Adrenal gland (tissue), 9 donors: ENCODE measurements at regions not wholly inside any gene's neighbourhood (a gene's known extent, or its start where the extent isn't known, plus 50 kb on each side); places are given as distances from the start of the nearest gene placed in this dataset.
"Not testable (repeated sequence)": the region's sequence is repeated elsewhere in the genome, so short reads cannot be mapped to it uniquely, and the experiment has no call there.

Source experiments
- DNase-seq, 7 donors: peaks; one replicate each; pipeline ENCODE4 v3.0.0-alpha.2; 2019 to 2020
- H3K27ac ChIP-seq, 5 donors: fragments of 200-600 bp; sonication (generic) in 4 of 5; 1 replicate in 3 of 5; 2 replicates in 2 of 5; pipeline versions ENCODE4 v1.5.1 to v1.8.0; 2016 to 2020; ENCODE audit warnings: mild to moderate bottlenecking in 1 of 5
- H3K27me3 ChIP-seq: fragments of 200-600 bp; 2 replicates; pipeline ENCODE4 v1.8.0; 2021
- H3K36me3 ChIP-seq, 2 donors: fragments of 200-600 bp; replicated peaks in 1 of 2; 1 replicate in 1 of 2; 2 replicates in 1 of 2; pipeline versions ENCODE4 v1.5.1 to v1.8.0; 2018 to 2022
- H3K4me1 ChIP-seq, 2 donors: fragments of 200-600 bp; replicated peaks in 1 of 2; 1 replicate in 1 of 2; 2 replicates in 1 of 2; pipeline versions ENCODE4 v1.5.1 to v1.8.0; 2018 to 2021
- H3K4me3 ChIP-seq, 4 donors: fragments of 200-600 bp; sonication (generic) in 3 of 4; one replicate each; pipeline ENCODE4 v1.5.1; 2016 to 2018
- H3K9me3 ChIP-seq, 3 donors: fragments of 200-600 bp; sonication (generic) in 1 of 3; replicated peaks in 1 of 3; 1 replicate in 2 of 3; 2 replicates in 1 of 3; pipeline versions ENCODE4 v1.5.1 to v1.8.0; 2016 to 2021
- WGBS, 4 donors: extraction: QIAGEN DNeasy Blood & Tissue Kit in 2 of 4; methylation state at CpG; one replicate each; pipeline versions ENCODE4 v1.1.5 to v1.1.7; 2013 to 2017; 5-methylcytosine and 5-hydroxymethylcytosine counted together
- intact Hi-C, 2 donors: fragments of 100-400 bp; cut with DNase I; formaldehyde crosslinking; loops; one replicate each; pipeline versions ENCODE4 v1.14.1 to v1.15.0; 2022 to 2023
- donor health status: healthy with polysubstance abuse.
- donor health status: Bipolar disorder and iron deficiency.
- donor health status: DM: yes; HTN: yes; CAD: no.
- donor health status: DM: no; HTN: no; CAD: no.
- donor health status: DM: no; HTN: no; CAD: no.

GRCh38 chr21:9361615-9362014 lies 1159.8 kb upstream of the TPTE start:
- H3K4me3 ChIP-seq, intact Hi-C loops: not testable (repeated sequence)
- DNase-seq: peak in 1 of 7 donors; percentile 45

GRCh38 chr21:9362309-9362708 lies 1159.1 kb upstream of the TPTE start:
- H3K4me3 ChIP-seq, H3K9me3 ChIP-seq, intact Hi-C loops, H3K36me3 ChIP-seq, H3K27me3 ChIP-seq, H3K27ac ChIP-seq, H3K4me1 ChIP-seq: not testable (repeated sequence)
- peak in 3 of 7 donors; percentile 12 to 55 (median 24) for DNase-seq
- 70 to 87% (median 79%) methylated on average over 3 to 7 of the region's 7 CpGs for WGBS, 4 donors

More at GRCh38 chr21:9361615-9362014, 1159.8 kb upstream of the TPTE start:
- not testable (repeated sequence) for H3K27ac ChIP-seq, H3K36me3 ChIP-seq, H3K27me3 ChIP-seq, H3K9me3 ChIP-seq, H3K4me1 ChIP-seq
- no CpG with 5 or more reads among the region's 1 CpG for WGBS, 4 donors

- H3K4me3 ChIP-seq, H3K36me3 ChIP-seq, H3K9me3 ChIP-seq, H3K27me3 ChIP-seq, DNase-seq, H3K4me1 ChIP-seq, intact Hi-C loops, H3K27ac ChIP-seq: not testable (repeated sequence)
- 50 to 75% (median 64%) methylated on average over 2 to 4 of the region's 5 CpGs for WGBS, 4 donors
These were observed 1155.6 kb upstream of the TPTE start for GRCh38 chr21:9365815-9366214.

- WGBS, 4 donors: 69 to 93% (median 71%) methylated on average over 2 to 3 of the region's 3 CpGs; no CpG with 5 or more reads in 1 of the 4 donors
- DNase-seq, H3K4me3 ChIP-seq, H3K9me3 ChIP-seq, H3K27ac ChIP-seq, H3K36me3 ChIP-seq, H3K4me1 ChIP-seq, H3K27me3 ChIP-seq, intact Hi-C loops: not testable (repeated sequence)
These were observed 1154.8 kb upstream of the TPTE start for GRCh38 chr21:9366578-9366977.
